Osteoblast (primary cell): ENCODE measurements at regions not wholly inside any gene's neighbourhood (a gene's known extent, or its start where the extent isn't known, plus 50 kb on each side); places are given as distances from the start of the nearest gene placed in this dataset.

Source experiments
- DNase-seq: peaks from one replicate; pipeline ENCODE4 v3.0.0; 2011; ENCODE audit warnings: low spot score, mixed read lengths; ENCODE audit not compliant: insufficient read length; ENCODE audit errors: missing footprints
- H2AFZ ChIP-seq: 2 replicates; pipeline ENCODE4 v1.6.0; 2011; ENCODE audit warnings: mild to moderate bottlenecking, low read length
- H3K27ac ChIP-seq: 2 replicates; pipeline ENCODE4 v1.5.1; 2011; ENCODE audit warnings: mild to moderate bottlenecking, low read depth, low read length, moderate library complexity
- H3K27me3 ChIP-seq: 2 replicates; pipeline ENCODE4 v1.6.0; 2012; ENCODE audit warnings: mild to moderate bottlenecking, control low read depth, inconsistent platforms, low read length, moderate library complexity; ENCODE audit not compliant: insufficient read depth
- H3K36me3 ChIP-seq: 2 replicates; pipeline ENCODE4 v1.5.1; 2011; ENCODE audit warnings: mild to moderate bottlenecking, low read length, control low read depth, moderate library complexity; ENCODE audit not compliant: insufficient read depth
- H3K4me1 ChIP-seq: 2 replicates; pipeline ENCODE4 v1.5.1; 2011; ENCODE audit warnings: mild to moderate bottlenecking, low read length, control low read depth, moderate library complexity; ENCODE audit not compliant: insufficient read depth
- H3K4me2 ChIP-seq: 2 replicates; pipeline ENCODE4 v1.6.0; 2011; ENCODE audit warnings: mild to moderate bottlenecking, low read length; ENCODE audit not compliant: insufficient read depth
- H3K4me3 ChIP-seq: fragments of 200-600 bp; sonication (generic); 3 replicates; pipeline ENCODE4 v1.5.1; 2012; ENCODE audit warnings: mild to moderate bottlenecking, low read length, inconsistent platforms; ENCODE audit not compliant: insufficient read depth
- H3K79me2 ChIP-seq: 2 replicates; pipeline ENCODE4 v1.6.0; 2012; ENCODE audit warnings: mild to moderate bottlenecking, low read length, control low read depth, inconsistent platforms; ENCODE audit not compliant: insufficient read depth
- H3K9me3 ChIP-seq: 2 replicates; pipeline ENCODE4 v1.5.1; 2011; ENCODE audit warnings: low read depth, low read length, control low read depth
- H4K20me1 ChIP-seq: 2 replicates; pipeline ENCODE4 v1.6.0; 2012; ENCODE audit warnings: mild to moderate bottlenecking, low read length, control low read depth; ENCODE audit not compliant: insufficient read depth
- CTCF ChIP-seq: IDR thresholded peaks from 2 replicates; pipeline ENCODE4 v1.5.1; 2011; ENCODE audit warnings: mild to moderate bottlenecking, low read depth, low read length, moderate library complexity; ENCODE audit errors: extremely low read depth

GRCh38 chr6:114793428-114793827 is 450.6 kb upstream of the HS3ST5 start:
- Histone ChIP-seq H3K4me3 (no peak overlapping the region), H3K36me3 (no peaks in the 10 kb centered on the region), H3K4me2 (no peak overlapping the region), H3K27me3 (no peaks in the 10 kb centered on the region), H4K20me1 (no peaks in the 10 kb centered on the region), H3K79me2 (no peaks in the 10 kb centered on the region), H3K27ac (no peak overlapping the region), H2AFZ (no peak overlapping the region), H3K9me3 (peaks cover 4% of the 10 kb centered on the region), H3K4me1 (no peaks in the 10 kb centered on the region)
- no peak for DNase-seq
- TF ChIP-seq CTCF, result no peak

- Histone ChIP-seq H3K27me3 (no peaks in the 10 kb centered on the region), H2AFZ (no peak overlapping the region), H3K9me3 (no peaks in the 10 kb centered on the region), H4K20me1 (no peaks in the 10 kb centered on the region), H3K4me3 (no peak overlapping the region), H3K27ac (no peak overlapping the region), H3K4me2 (no peak overlapping the region), H3K36me3 (no peaks in the 10 kb centered on the region), H3K4me1 (no peaks in the 10 kb centered on the region), H3K79me2 (no peaks in the 10 kb centered on the region)
- DNase-seq, result no peak
- no peak for TF ChIP-seq CTCF
Measured at GRCh38 chr6:114785235-114786127, 442.7 kb upstream of the HS3ST5 start.

- no peak for DNase-seq
- Histone ChIP-seq H3K27ac (no peak overlapping the region), H3K36me3 (no peaks in the 10 kb centered on the region), H3K79me2 (no peaks in the 10 kb centered on the region), H3K27me3 (no peaks in the 10 kb centered on the region), H3K4me3 (no peak overlapping the region), H4K20me1 (no peaks in the 10 kb centered on the region), H3K9me3 (no peaks in the 10 kb centered on the region), H3K4me2 (no peak overlapping the region), H3K4me1 (no peaks in the 10 kb centered on the region), H2AFZ (no peak overlapping the region)
- no peak for TF ChIP-seq CTCF
Measured at GRCh38 chr6:114783783-114784182, 441.0 kb upstream of the HS3ST5 start.

GRCh38 chr6:114783083-114783482 is 440.3 kb upstream of the HS3ST5 start:
- Histone ChIP-seq H4K20me1 (no peaks in the 10 kb centered on the region), H3K27ac (no peak overlapping the region)
- DNase-seq, result no peak

More at GRCh38 chr6:114783083-114783482, 440.3 kb upstream of the HS3ST5 start:
- Histone ChIP-seq H3K27me3 (no peaks in the 10 kb centered on the region), H3K9me3 (no peaks in the 10 kb centered on the region), H3K4me2 (no peak overlapping the region), H2AFZ (no peak overlapping the region), H3K4me1 (no peaks in the 10 kb centered on the region), H3K79me2 (no peaks in the 10 kb centered on the region), H3K36me3 (no peaks in the 10 kb centered on the region), H3K4me3 (no peak overlapping the region)
- no peak for TF ChIP-seq CTCF
